Lower leg skin (tissue), 3 donors: ENCODE measurements at regions not wholly inside any gene's neighbourhood (a gene's known extent, or its start where the extent isn't known, plus 50 kb on each side); places are given as distances from the start of the nearest gene placed in this dataset.

ENCODE experiments used
- POLR2A ChIP-seq, 2 donors: fragments of 450-650 bp; IDR thresholded peaks; one replicate each; pipeline ENCODE4 v1.6.1; 2016 to 2017; ENCODE audit warnings: antibody characterized with exemption in 2 of 2, mild to moderate bottlenecking in 1 of 2, moderate library complexity in 1 of 2
- TF ChIP-seq, protein P1 (sequence below), 3 donors: fragments of 450-650 bp; IDR thresholded peaks; one replicate each; pipeline ENCODE4 v1.5.1; 2016; ENCODE audit warnings: antibody characterized with exemption in 3 of 3, mild to moderate bottlenecking in 3 of 3, moderate library complexity in 2 of 3

DNA sequence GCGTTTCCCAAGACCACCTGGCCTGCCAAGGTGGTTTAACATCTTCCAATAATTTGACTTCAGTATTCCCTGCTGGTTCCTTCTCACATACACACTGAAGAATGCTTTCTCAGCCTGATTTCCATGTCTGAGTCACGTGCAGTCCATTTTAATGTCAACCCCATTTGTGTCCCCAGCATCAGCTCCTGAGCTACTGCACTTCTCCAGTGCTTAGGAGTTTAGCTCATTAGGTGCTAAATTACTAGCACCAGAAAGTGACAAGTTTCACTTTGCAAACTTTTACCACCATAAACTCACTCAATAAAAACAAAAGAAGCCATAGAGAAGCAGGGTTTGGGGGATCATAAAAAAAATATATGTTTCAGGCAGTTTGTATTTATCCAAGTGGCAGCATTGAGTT, 279.3 kb upstream of the SORCS1 start:
- TF ChIP-seq, protein P1, sequence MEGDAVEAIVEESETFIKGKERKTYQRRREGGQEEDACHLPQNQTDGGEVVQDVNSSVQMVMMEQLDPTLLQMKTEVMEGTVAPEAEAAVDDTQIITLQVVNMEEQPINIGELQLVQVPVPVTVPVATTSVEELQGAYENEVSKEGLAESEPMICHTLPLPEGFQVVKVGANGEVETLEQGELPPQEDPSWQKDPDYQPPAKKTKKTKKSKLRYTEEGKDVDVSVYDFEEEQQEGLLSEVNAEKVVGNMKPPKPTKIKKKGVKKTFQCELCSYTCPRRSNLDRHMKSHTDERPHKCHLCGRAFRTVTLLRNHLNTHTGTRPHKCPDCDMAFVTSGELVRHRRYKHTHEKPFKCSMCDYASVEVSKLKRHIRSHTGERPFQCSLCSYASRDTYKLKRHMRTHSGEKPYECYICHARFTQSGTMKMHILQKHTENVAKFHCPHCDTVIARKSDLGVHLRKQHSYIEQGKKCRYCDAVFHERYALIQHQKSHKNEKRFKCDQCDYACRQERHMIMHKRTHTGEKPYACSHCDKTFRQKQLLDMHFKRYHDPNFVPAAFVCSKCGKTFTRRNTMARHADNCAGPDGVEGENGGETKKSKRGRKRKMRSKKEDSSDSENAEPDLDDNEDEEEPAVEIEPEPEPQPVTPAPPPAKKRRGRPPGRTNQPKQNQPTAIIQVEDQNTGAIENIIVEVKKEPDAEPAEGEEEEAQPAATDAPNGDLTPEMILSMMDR (IDR thresholded peaks at IDR 0.05): no peak
- no peak for TF ChIP-seq POLR2A (IDR thresholded peaks at IDR 0.05)
